HL-60 (cell line): ENCODE measurements at regions not wholly inside any gene's neighbourhood (a gene's known extent, or its start where the extent isn't known, plus 50 kb on each side); places are given as distances from the start of the nearest gene placed in this dataset.

ENCODE experiments used
- DNase-seq, 2 experiments: peaks; one replicate each; pipeline ENCODE4 v3.0.0-alpha.2; 2010 to 2020; ENCODE audit warnings: low read depth in 1 of 2, low spot score in 1 of 2
- H3K27ac ChIP-seq: fragments of 250-450 bp; sonication (Bioruptor Pico); replicated peaks from 2 replicates; pipeline ENCODE4 v1.5.1; 2020; ENCODE audit warnings: mild to moderate bottlenecking, moderate library complexity
- H3K27me3 ChIP-seq: fragments of 250-450 bp; sonication (Bioruptor Pico); 2 replicates; pipeline ENCODE4 v1.5.1; 2021; ENCODE audit warnings: mild to moderate bottlenecking, moderate library complexity; ENCODE audit not compliant: insufficient read depth, poor library complexity, severe bottlenecking
- H3K4me3 ChIP-seq: replicated peaks from 2 replicates; pipeline ENCODE4 v1.5.1; 2011; ENCODE audit warnings: mild to moderate bottlenecking, control low read depth, low read length; ENCODE audit not compliant: insufficient read depth
- CTCF ChIP-seq: IDR thresholded peaks from one replicate; pipeline ENCODE4 v1.5.1; 2011; ENCODE audit warnings: low read length, control low read depth, inconsistent platforms; ENCODE audit not compliant: insufficient read depth
- GABPA ChIP-seq: IDR thresholded peaks from 2 replicates; pipeline ENCODE4 v1.6.1; 2012; ENCODE audit warnings: low read depth
- POLR2AphosphoS5 ChIP-seq: IDR thresholded peaks from 2 replicates; pipeline ENCODE4 v1.6.1; 2012; ENCODE audit warnings: low read depth
- REST ChIP-seq: IDR thresholded peaks from 2 replicates; pipeline ENCODE4 v1.6.1; 2012; ENCODE audit warnings: low read depth; ENCODE audit not compliant: insufficient replicate concordance
- SPI1 ChIP-seq: IDR thresholded peaks from 2 replicates; pipeline ENCODE4 v1.6.1; 2012; ENCODE audit warnings: low read depth, mild to moderate bottlenecking, borderline replicate concordance

DNA sequence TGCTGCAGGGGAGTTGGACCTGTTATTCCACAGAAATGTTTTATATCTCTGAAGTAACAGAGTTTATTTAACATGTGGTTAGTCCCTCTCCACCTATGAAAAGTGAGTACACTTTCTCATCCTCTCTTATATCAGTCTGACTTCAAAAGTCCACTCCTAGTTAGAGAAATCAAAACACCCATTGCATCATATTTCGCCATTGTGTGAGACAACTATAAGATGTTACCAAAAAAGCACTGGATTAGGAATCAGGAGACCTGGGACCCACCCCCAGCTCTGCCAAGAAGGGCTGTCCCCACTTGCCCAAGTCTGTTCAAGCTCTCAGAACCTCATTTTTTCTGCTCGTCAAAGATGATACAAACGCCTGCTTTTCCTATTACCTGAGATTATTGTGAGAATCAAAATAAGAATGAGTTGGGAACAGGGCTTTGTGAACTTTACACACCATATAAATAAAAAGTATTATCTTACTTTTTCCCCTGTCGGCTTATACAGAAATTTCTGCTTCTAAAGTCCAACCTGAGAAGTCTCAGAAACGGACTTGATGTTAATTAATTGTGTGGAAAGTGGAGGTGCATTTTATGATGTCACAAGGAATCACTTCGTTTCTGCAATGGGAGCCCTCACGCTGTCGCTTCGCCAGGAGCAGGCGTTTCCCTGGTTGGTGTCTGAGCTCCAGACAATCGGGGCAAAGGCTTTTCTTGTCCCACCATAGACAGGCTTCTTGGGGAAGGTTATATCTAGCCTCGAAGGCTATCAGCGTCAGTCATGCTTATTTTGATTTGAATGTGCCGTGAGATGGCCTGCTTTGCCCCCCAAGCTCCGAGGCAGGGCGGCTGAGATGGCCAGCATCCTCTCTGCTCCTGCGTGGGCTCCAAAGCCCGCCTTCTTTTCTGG is 89.6 kb upstream of the ZNF516 start:
- Histone ChIP-seq H3K27me3 (no peaks in the 10 kb centered on the region), H3K4me3 (no peak overlapping the region), H3K27ac (no peak overlapping the region)
- DNase-seq = no peak
- TF ChIP-seq GABPA (no peak), CTCF (no peak), REST (no peak), POLR2AphosphoS5 (no peak)

DNA sequence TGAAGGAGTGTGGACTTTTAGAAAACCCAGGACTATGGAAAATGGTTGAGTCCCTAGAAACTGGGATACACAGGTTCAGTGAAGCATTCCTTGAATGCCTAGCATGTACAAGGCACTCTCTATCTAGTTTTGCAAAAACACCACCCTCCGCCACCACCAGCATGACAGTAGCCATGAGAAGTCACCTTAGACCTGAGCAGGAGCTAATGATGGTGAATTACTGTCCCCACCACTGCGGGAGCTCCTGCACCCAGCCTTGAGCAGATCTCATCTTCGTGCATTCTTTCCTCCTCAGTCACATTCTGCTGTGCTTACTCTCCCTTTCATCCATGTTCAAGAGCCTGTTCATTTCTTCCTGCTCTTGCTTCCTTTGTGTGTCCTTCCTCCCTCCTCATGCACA is 86.2 kb upstream of the ZNF516 start:
- TF ChIP-seq POLR2AphosphoS5 (no peak), SPI1 (no peak), GABPA (no peak), REST (no peak), CTCF (no peak)
- Histone ChIP-seq H3K27ac (no peak overlapping the region), H3K27me3 (no peaks in the 10 kb centered on the region), H3K4me3 (no peak overlapping the region)
- no peak for DNase-seq

DNA sequence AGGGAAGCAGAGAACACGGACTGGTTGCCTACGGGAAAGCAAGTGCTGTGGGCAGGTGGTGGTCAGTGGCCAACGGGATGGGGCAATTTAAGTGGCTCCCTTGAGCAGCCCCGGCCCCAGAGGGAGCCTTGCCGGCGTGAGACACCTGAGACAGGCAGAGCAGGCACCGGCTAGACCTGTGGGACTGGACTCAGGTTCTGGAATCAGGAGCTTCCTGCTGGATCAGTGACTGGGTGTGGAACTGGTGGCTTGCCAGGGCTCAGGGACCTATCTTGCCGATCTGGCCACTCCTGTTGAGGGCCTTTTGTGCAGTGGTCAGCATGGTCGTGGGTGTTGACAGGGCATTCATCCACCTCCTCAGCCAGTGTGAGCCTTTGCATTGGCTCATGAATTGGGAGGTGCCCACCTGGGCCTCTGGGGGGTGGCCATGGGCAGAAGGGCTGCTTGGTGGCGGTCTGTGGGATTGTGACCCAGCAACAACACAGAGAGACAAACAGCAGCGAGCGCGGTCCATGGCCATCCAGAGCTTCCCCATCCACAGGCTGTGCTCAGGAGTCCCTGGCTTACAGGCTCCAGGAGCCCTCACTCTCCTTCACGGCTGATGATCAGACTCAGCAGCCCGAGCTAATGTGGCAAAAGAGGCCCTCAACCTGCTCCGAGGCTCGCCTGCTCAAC is 85.4 kb upstream of the ZNF516 start:
- Histone ChIP-seq H3K4me3 (no peak overlapping the region), H3K27ac (no peak overlapping the region), H3K27me3 (no peaks in the 10 kb centered on the region)
- no peak for DNase-seq
- TF ChIP-seq GABPA = no peak
- TF ChIP-seq REST = no peak
- TF ChIP-seq SPI1 = no peak
- TF ChIP-seq POLR2AphosphoS5 = no peak
- no peak for TF ChIP-seq CTCF
